A549 (cell line): ENCODE measurements at regions not wholly inside any gene's neighbourhood (a gene's known extent, or its start where the extent isn't known, plus 50 kb on each side); places are given as distances from the start of the nearest gene placed in this dataset.
"Not testable (repeated sequence)": the region's sequence is repeated elsewhere in the genome, so short reads cannot be mapped to it uniquely, and the experiment has no call there.

ENCODE experiments used
- ATAC-seq, 2 experiments: fragments of 200-7000 bp in 1 of 2; fragments of >200 bp in 1 of 2; cut with Nextera tagmentation in 1 of 2; cut with Tn5 transposase in 1 of 2; 3 replicates each; pipeline versions ENCODE4 v1.8.0 to v1.9.1; 2018 to 2020; ENCODE audit warnings: mild to moderate bottlenecking in 1 of 2, moderate library complexity in 1 of 2
- CTCF ChIA-PET: fragments of 300-600 bp; sonication (Branson Sonifier 250); formaldehyde crosslinking; extraction: SDS; loops from one replicate; lab custom pipeline; 2021; ENCODE audit warnings: antibody characterized with exemption, inconsistent platforms; lab: Yijun Ruan, JAX
- POLR2A ChIA-PET: fragments of 350-600 bp; formaldehyde crosslinking; extraction: SDS; loops from one replicate; lab custom pipeline; 2021; ENCODE audit warnings: antibody characterized with exemption, inconsistent platforms; lab: Yijun Ruan, JAX
- DNase-seq, 2 experiments: peaks; one replicate each; pipeline versions ENCODE4 v3.0.0 to v3.0.0-alpha.2; 2011 to 2016; ENCODE audit warnings: low read depth in 1 of 2, low spot score in 1 of 2
- FAIRE-seq: peaks from 2 replicates; lab custom pipeline; 2011; peaks lifted over from hg19 to GRCh38; lab: Jason Lieb, UNC
- H3K27ac ChIP-seq, 2 experiments: fragments of >200 bp; sonication (Bioruptor Twin); formaldehyde crosslinking; 3 replicates each; pipeline ENCODE4 v1.5.1; 2016 to 2017
- H3K4me1 ChIP-seq: fragments of >200 bp; sonication (Bioruptor Twin); formaldehyde crosslinking; 3 replicates; pipeline ENCODE4 v1.6.1; 2016
- H3K4me2 ChIP-seq: fragments of >200 bp; sonication (Bioruptor Twin); formaldehyde crosslinking; 3 replicates; pipeline ENCODE4 v1.6.1; 2016
- H3K4me3 ChIP-seq: fragments of >200 bp; sonication (Bioruptor Twin); formaldehyde crosslinking; 3 replicates; pipeline ENCODE4 v1.5.1; 2016
- H3K9me3 ChIP-seq: fragments of >200 bp; sonication (Bioruptor Twin); formaldehyde crosslinking; 3 replicates; pipeline ENCODE4 v1.6.1; 2016
- CBX8 ChIP-seq: fragments of 200-600 bp; sonication (generic); IDR thresholded peaks from 2 replicates; pipeline ENCODE4 v1.6.1; 2016
- EHMT2 ChIP-seq: fragments of 200-600 bp; sonication (generic); IDR thresholded peaks from 2 replicates; pipeline ENCODE4 v1.6.1; 2016; ENCODE audit warnings: antibody characterized with exemption, low read depth, mild to moderate bottlenecking, moderate library complexity
- FOSB ChIP-seq: fragments of 250-450 bp; sonication (Bioruptor Pico); IDR thresholded peaks from 2 replicates; pipeline ENCODE4 v1.5.0; 2020; ENCODE audit warnings: mild to moderate bottlenecking, moderate library complexity
- FOSL2 ChIP-seq, 2 experiments: fragments of 450-650 bp in 1 of 2; fragments of >200 bp in 1 of 2; sonication (Bioruptor Twin) in 1 of 2; formaldehyde crosslinking; IDR thresholded peaks; 2 replicates each; pipeline versions ENCODE4 v1.5.0 to v1.6.1; 2016 to 2020; ENCODE audit warnings: mild to moderate bottlenecking in 1 of 2, moderate library complexity in 1 of 2
- HEYL ChIP-seq: fragments of 250-450 bp; sonication (Bioruptor Pico); IDR thresholded peaks from 2 replicates; pipeline ENCODE4 v1.8.0; 2021; ENCODE audit warnings: mild to moderate bottlenecking, moderate library complexity
- HOXA7 ChIP-seq: fragments of 250-450 bp; sonication (Bioruptor Pico); IDR thresholded peaks from 2 replicates; pipeline ENCODE4 v1.5.0; 2020; ENCODE audit warnings: mild to moderate bottlenecking, moderate library complexity
- JUN ChIP-seq, 2 experiments: fragments of >200 bp; sonication (Bioruptor Twin); formaldehyde crosslinking; IDR thresholded peaks; 2 replicates in 1 of 2; 3 replicates in 1 of 2; pipeline ENCODE4 v1.6.1; 2016 to 2017
- NFE2L2 ChIP-seq: fragments of 150-350 bp; conservative IDR thresholded peaks from 2 replicates; pipeline ENCODE4 v1.6.1; 2014; ENCODE audit warnings: low read length
- NR3C1 ChIP-seq: fragments of >200 bp; sonication (Bioruptor Twin); formaldehyde crosslinking; IDR thresholded peaks from 3 replicates; pipeline ENCODE4 v1.6.1; 2017
- RFX5 ChIP-seq: fragments of 450-650 bp; IDR thresholded peaks from 2 replicates; pipeline ENCODE4 v1.7.1; 2014; ENCODE audit warnings: antibody characterized with exemption, mild to moderate bottlenecking, moderate library complexity
- SMC3 ChIP-seq: fragments of >200 bp; sonication (Bioruptor Twin); formaldehyde crosslinking; IDR thresholded peaks from 3 replicates; pipeline ENCODE4 v1.6.1; 2018; ENCODE audit warnings: inconsistent platforms
- ZC3H11A ChIP-seq: fragments of 450-650 bp; IDR thresholded peaks from 2 replicates; pipeline ENCODE4 v1.6.1; 2014; ENCODE audit warnings: antibody characterized with exemption, mild to moderate bottlenecking
- ZSCAN20 ChIP-seq: fragments of 250-450 bp; sonication (Bioruptor Pico); IDR thresholded peaks from 2 replicates; pipeline ENCODE4 v1.8.0; 2022; ENCODE audit warnings: mild to moderate bottlenecking, moderate library complexity
- WGBS: methylation state at CpG from one replicate; pipeline ENCODE4 v1.1.6; 2017; ENCODE audit errors: missing lambda C conversion rate; 5-methylcytosine and 5-hydroxymethylcytosine counted together
- TF ChIP-seq, protein P1 (sequence below): fragments of >200 bp; sonication (Bioruptor Twin); formaldehyde crosslinking; IDR thresholded peaks from 3 replicates; pipeline ENCODE4 v1.6.1; 2016
- TF ChIP-seq, protein P2 (sequence below): fragments of 450-650 bp; IDR thresholded peaks from 2 replicates; pipeline ENCODE4 v1.6.1; 2014; ENCODE audit warnings: antibody characterized with exemption
- TF ChIP-seq, protein P3 (sequence below): fragments of 250-450 bp; sonication (Bioruptor Pico); IDR thresholded peaks from 2 replicates; pipeline ENCODE4 v1.5.0; 2021; ENCODE audit warnings: mild to moderate bottlenecking, moderate library complexity, borderline replicate concordance

DNA sequence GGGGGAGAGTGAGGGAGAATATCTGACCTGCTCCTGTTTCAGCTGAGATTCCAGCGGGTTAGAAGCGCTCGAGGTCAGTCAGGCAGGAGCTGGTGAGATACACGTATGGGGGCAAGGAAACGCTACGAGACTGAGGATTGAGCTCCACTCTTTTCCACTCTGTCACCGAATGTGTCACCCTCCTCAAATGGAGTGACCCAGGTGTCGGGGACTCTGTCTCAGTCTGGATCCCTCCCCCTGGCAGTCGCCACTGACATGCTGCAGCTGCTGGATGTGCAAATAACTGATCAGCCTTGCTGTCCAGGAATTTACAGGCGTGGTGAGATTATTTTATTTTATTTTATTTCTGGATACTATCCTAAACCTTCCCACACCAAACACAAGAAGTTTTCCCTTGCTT lies 100.9 kb upstream of the DPP6 start (continued):
- TF ChIP-seq, protein P1, sequence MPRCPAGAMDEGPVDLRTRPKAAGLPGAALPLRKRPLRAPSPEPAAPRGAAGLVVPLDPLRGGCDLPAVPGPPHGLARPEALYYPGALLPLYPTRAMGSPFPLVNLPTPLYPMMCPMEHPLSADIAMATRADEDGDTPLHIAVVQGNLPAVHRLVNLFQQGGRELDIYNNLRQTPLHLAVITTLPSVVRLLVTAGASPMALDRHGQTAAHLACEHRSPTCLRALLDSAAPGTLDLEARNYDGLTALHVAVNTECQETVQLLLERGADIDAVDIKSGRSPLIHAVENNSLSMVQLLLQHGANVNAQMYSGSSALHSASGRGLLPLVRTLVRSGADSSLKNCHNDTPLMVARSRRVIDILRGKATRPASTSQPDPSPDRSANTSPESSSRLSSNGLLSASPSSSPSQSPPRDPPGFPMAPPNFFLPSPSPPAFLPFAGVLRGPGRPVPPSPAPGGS, result no peak
- TF ChIP-seq NR3C1, result no peak

DNA sequence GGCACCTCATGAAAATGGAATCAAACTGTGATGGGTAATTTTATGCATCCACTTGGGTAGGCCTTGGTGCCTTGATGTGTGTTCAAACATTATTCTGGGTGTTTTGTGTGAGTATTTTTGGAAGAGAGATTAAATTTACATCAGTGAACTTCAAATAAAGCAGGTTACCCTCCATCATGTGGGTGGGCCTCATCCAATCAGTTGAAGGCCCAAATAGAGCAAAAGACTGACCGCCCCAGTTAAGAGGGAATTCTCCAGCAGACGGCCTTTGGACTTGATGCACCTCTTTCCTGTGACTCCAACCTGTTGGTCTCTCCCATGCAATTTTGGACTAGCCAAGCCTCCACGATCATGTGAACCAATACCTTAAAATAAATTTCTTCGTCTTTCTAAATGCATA lies 97.7 kb upstream of the DPP6 start:
- ChIA-PET CTCF (no interaction called here), POLR2A (no interaction called here)
- ATAC-seq, result no peak
- H3K4me2 ChIP-seq, result no peak overlapping the region
- no peak overlapping the region for H3K4me3 ChIP-seq
- no peak for FAIRE-seq
- WGBS, result 10% methylated on average over 4 of the region's 4 CpGs
- DNase-seq, result no peak
- H3K27ac ChIP-seq, result no peak overlapping the region
- H3K4me1 ChIP-seq, result no peaks in the 10 kb centered on the region
- TF ChIP-seq FOSB (CRISPR knock-in tag) (no peak), HOXA7 (CRISPR knock-in tag) (no peak), RFX5 (no peak), EHMT2 (no peak), ZSCAN20 (CRISPR knock-in tag) (no peak), FOSL2 (IDR thresholded peaks at IDR 0.05) (no peak), FOSL2 (CRISPR knock-in tag; IDR thresholded peaks at IDR 0.05) (no peak), HEYL (CRISPR knock-in tag) (no peak), CBX8 (no peak), SMC3 (no peak), JUN (IDR thresholded peaks at IDR 0.05) (no peak), ZC3H11A (no peak), NFE2L2 (no peak)
- TF ChIP-seq, protein P2, sequence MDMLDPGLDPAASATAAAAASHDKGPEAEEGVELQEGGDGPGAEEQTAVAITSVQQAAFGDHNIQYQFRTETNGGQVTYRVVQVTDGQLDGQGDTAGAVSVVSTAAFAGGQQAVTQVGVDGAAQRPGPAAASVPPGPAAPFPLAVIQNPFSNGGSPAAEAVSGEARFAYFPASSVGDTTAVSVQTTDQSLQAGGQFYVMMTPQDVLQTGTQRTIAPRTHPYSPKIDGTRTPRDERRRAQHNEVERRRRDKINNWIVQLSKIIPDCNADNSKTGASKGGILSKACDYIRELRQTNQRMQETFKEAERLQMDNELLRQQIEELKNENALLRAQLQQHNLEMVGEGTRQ, result no peak
- TF ChIP-seq, protein P1, result no peak
- TF ChIP-seq, protein P3, sequence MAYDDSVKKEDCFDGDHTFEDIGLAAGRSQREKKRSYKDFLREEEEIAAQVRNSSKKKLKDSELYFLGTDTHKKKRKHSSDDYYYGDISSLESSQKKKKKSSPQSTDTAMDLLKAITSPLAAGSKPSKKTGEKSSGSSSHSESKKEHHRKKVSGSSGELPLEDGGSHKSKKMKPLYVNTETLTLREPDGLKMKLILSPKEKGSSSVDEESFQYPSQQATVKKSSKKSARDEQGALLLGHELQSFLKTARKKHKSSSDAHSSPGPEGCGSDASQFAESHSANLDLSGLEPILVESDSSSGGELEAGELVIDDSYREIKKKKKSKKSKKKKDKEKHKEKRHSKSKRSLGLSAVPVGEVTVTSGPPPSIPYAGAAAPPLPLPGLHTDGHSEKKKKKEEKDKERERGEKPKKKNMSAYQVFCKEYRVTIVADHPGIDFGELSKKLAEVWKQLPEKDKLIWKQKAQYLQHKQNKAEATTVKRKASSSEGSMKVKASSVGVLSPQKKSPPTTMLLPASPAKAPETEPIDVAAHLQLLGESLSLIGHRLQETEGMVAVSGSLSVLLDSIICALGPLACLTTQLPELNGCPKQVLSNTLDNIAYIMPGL, result no peak
- TF ChIP-seq, all 56 proteins: peak for 0
- no peaks in the 10 kb centered on the region for H3K9me3 ChIP-seq

DNA sequence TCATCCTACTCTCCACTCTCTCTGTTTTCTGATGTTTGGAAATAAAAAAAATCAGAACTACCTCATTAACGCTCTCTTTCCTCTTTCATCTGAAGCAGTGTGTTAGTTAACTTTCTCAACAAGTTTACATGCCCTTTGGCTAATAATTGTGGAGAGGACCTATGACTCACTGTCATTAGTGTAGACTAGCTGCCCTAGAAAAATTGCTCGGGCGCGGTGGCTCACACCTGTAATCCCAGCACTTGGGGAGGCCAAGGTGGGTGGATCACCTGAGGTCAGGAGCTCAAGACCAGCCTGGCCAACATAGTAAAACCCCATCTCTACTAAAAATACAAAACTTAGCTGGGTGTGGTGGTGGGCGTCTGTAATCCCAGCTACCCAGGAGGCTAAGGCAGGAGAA lies 94.5 kb upstream of the DPP6 start:
- DNase-seq, H3K9me3 ChIP-seq, H3K4me3 ChIP-seq, H3K4me1 ChIP-seq, CTCF ChIA-PET, H3K4me2 ChIP-seq, H3K27ac ChIP-seq, ATAC-seq, FAIRE-seq, POLR2A ChIA-PET: not testable (repeated sequence)
- WGBS, result 28% methylated on average over 5 of the region's 5 CpGs

DNA sequence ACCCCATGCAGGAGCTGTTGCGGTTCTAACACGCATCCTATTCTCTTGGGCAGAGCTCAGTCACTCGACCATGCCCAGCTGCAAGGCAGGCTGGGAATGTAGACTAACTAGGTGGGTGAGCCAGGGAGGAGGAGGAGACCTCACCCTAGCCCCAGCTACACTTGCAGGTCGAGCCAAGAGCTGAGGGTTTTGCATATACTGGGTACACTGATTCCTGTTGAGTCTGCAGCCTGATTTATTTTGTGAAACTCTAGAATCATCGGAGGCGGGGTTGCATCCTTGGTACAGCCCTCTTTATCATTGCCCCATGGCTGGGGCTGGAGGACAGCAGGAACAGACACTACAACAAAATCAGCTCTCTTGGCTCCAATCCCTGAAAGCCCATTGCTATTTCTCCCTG lies 93.8 kb upstream of the DPP6 start:
- H3K9me3 ChIP-seq, H3K4me3 ChIP-seq, DNase-seq, ATAC-seq, H3K4me1 ChIP-seq, FAIRE-seq, CTCF ChIA-PET, POLR2A ChIA-PET, H3K4me2 ChIP-seq, H3K27ac ChIP-seq: not testable (repeated sequence)
- WGBS, result 34% methylated on average over 6 of the region's 6 CpGs

DNA sequence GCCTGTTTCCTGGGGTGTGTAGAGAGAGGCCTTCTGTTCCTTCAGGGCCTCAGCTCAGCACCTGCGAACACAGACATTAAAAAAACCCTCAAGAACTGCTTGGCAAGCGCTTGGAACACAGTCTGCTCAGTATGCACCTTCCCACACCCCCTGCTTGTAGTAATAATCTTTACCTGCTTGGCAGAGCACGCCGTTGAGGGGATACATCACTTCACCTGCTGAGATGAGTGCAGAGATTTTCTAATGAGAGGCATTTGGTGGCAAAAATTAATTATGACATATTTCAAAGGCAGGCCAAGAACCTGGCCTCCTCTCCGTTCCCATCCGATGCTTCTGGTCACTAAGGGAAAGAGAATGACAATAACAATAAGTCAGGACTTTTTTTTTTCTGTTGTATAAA lies 93.4 kb upstream of the DPP6 start:
- FAIRE-seq, CTCF ChIA-PET, DNase-seq, H3K4me3 ChIP-seq, H3K4me1 ChIP-seq, H3K4me2 ChIP-seq, H3K9me3 ChIP-seq, H3K27ac ChIP-seq, ATAC-seq, POLR2A ChIA-PET: not testable (repeated sequence)
- 4% methylated on average over 4 of the region's 6 CpGs for WGBS

DNA sequence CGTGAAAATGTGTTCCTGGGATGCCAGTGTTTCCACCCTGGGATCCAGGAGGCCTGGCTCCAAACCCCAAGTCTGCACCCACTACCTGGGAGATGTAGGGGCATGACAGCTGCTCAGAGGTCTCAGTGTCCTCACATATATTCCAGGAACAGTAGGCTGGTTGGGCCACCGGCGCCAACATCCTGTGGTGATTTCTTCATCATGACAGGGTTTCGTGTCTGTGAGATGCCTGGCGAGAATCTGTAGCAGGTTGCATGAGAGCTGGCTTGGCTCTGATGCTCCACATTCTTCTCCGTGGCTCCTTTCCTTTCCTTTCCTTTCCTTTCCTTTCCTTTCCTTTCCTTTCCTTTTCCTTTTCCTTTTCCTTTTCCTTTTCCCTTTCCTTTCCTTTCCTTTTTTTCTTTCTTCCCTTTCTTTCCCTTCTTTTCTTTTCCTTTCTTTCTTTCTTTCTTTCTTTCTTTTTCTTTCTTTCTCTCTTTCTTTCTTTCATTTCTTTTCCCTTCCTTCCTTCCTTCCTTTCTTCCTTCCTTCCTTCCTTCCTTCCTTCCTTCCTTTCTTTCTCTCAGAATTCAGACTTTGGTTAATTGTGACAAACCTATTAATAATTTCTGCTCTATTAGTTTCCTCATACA lies 87.6 kb upstream of the DPP6 start:
- H3K4me2 ChIP-seq, FAIRE-seq, H3K4me3 ChIP-seq, H3K9me3 ChIP-seq, ATAC-seq, H3K27ac ChIP-seq, DNase-seq, H3K4me1 ChIP-seq, CTCF ChIA-PET, POLR2A ChIA-PET: not testable (repeated sequence)
- WGBS, result under 1% methylated on average over 6 of the region's 6 CpGs

DNA sequence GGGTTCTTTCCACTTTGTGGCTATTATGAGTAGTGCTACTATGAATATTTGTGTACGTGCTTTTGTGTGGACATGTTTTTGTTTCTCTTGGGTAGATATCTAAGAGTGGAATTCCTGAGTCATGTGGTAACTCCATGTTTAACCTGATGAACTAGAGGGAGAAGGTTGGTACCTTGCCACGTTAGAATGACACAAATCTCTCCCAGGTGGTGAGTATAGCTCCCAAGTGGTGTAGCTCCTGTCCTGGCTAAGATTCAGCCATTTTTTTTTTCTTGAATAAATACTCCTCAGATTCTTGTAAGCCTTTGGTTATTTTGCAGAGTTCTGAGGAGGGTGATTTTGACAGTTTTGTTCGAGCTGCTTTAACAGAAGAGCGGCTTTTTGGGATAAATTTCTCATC lies 83.2 kb upstream of the DPP6 start:
- H3K27ac ChIP-seq, H3K4me2 ChIP-seq, POLR2A ChIA-PET, H3K4me3 ChIP-seq, DNase-seq, H3K4me1 ChIP-seq, H3K9me3 ChIP-seq, ATAC-seq, FAIRE-seq, CTCF ChIA-PET: not testable (repeated sequence)
- WGBS, result 0% methylated on average over 2 of the region's 4 CpGs
